OCI-LY7 (cell line): ENCODE measurements at regions not wholly inside any gene's neighbourhood (a gene's known extent, or its start where the extent isn't known, plus 50 kb on each side); places are given as distances from the start of the nearest gene placed in this dataset.

Source experiments
- CTCF ChIP-seq: fragments of 200-600 bp; sonication (generic); conservative IDR thresholded peaks from 2 replicates; pipeline ENCODE4 v1.5.1; 2014; ENCODE audit warnings: mild to moderate bottlenecking, antibody characterized with exemption, low read length, moderate library complexity, mixed read lengths
- EZH2phosphoT487 ChIP-seq: fragments of 200-600 bp; sonication (generic); IDR thresholded peaks from 2 replicates; pipeline ENCODE4 v1.6.1; 2018; ENCODE audit warnings: low read depth, borderline replicate concordance, mild to moderate bottlenecking, mixed run types, antibody characterized with exemption, low read length, moderate library complexity, mixed read lengths

GRCh38 chr3:81983382-81983781, 221.9 kb upstream of the GBE1 start:
- TF ChIP-seq CTCF: no peak
- TF ChIP-seq EZH2phosphoT487: no peak
